ENCODE measurements at regions not wholly inside any gene's neighbourhood (a gene's known extent, or its start where the extent isn't known, plus 50 kb on each side); places are given as distances from the start of the nearest gene placed in this dataset.

- TF ChIP-seq CTCF (conservative IDR thresholded peaks at IDR 0.05), result no peak
- peaks cover 6% of the 10 kb centered on the region for H3K9me3 Mint-ChIP-seq
These were observed 435.0 kb downstream of the RND3 start for GRCh38 chr2:150052457-150052856.

GRCh38 chr2:150051004-150051403, 436.5 kb downstream of the RND3 start:
- Mint-ChIP-seq H3K27me3 (ENCODE audit: low read depth) (no peaks in the 10 kb centered on the region), H3K27ac (ENCODE audit: unreplicated experiment) (no peak overlapping the region), H3K4me3 (no peak overlapping the region), H3K4me1 (peaks cover 11% of the 10 kb centered on the region), H3K9me3 (peaks cover 3% of the 10 kb centered on the region), H3K36me3 (ENCODE audit: low read depth) (no peaks in the 10 kb centered on the region)
- TF ChIP-seq CTCF (conservative IDR thresholded peaks at IDR 0.05), result no peak
- no peak for DNase-seq (ENCODE audit: low read depth, low spot score)

More at GRCh38 chr2:150052457-150052856, 435.0 kb downstream of the RND3 start:
- H3K36me3 Mint-ChIP-seq (ENCODE audit: low read depth), result peaks cover 3% of the 10 kb centered on the region
- H3K27me3 Mint-ChIP-seq (ENCODE audit: low read depth), result no peaks in the 10 kb centered on the region
- H3K27ac Mint-ChIP-seq (ENCODE audit: unreplicated experiment), result no peak overlapping the region
- no peak overlapping the region for H3K4me3 Mint-ChIP-seq
- DNase-seq (ENCODE audit: low read depth, low spot score), result no peak
- H3K4me1 Mint-ChIP-seq, result peaks cover 4% of the 10 kb centered on the region

- Mint-ChIP-seq H3K27ac (ENCODE audit: unreplicated experiment) (no peak overlapping the region), H3K4me1 (peaks cover 11% of the 10 kb centered on the region), H3K9me3 (no peaks in the 10 kb centered on the region), H3K4me3 (no peak overlapping the region), H3K36me3 (ENCODE audit: low read depth) (no peaks in the 10 kb centered on the region), H3K27me3 (ENCODE audit: low read depth) (no peaks in the 10 kb centered on the region)
- DNase-seq (ENCODE audit: low read depth, low spot score), result no peak
- no peak for TF ChIP-seq CTCF (conservative IDR thresholded peaks at IDR 0.05)
These were observed 437.4 kb downstream of the RND3 start for GRCh38 chr2:150050036-150050435.

- Mint-ChIP-seq H3K36me3 (ENCODE audit: low read depth) (no peaks in the 10 kb centered on the region), H3K9me3 (no peaks in the 10 kb centered on the region), H3K4me1 (peaks cover 8% of the 10 kb centered on the region), H3K27me3 (ENCODE audit: low read depth) (no peaks in the 10 kb centered on the region), H3K4me3 (no peak overlapping the region), H3K27ac (ENCODE audit: unreplicated experiment) (no peak overlapping the region)
- DNase-seq (ENCODE audit: low read depth, low spot score), result no peak
- TF ChIP-seq CTCF (conservative IDR thresholded peaks at IDR 0.05), result no peak
These were observed 439.7 kb downstream of the RND3 start for GRCh38 chr2:150047620-150048222.

GRCh38 chr2:150046810-150047209, 440.7 kb downstream of the RND3 start:
- H3K27me3 Mint-ChIP-seq (ENCODE audit: low read depth), result no peaks in the 10 kb centered on the region
- H3K36me3 Mint-ChIP-seq (ENCODE audit: low read depth), result no peaks in the 10 kb centered on the region
- no peak for DNase-seq (ENCODE audit: low read depth, low spot score)
- no peak overlapping the region for H3K27ac Mint-ChIP-seq (ENCODE audit: unreplicated experiment)
- H3K4me3 Mint-ChIP-seq, result no peak overlapping the region
- no peak for TF ChIP-seq CTCF (conservative IDR thresholded peaks at IDR 0.05)
- H3K4me1 Mint-ChIP-seq, result peaks cover 9% of the 10 kb centered on the region
- no peaks in the 10 kb centered on the region for H3K9me3 Mint-ChIP-seq
